ENCODE measurements at regions not wholly inside any gene's neighbourhood (a gene's known extent, or its start where the extent isn't known, plus 50 kb on each side); places are given as distances from the start of the nearest gene placed in this dataset.

DNA sequence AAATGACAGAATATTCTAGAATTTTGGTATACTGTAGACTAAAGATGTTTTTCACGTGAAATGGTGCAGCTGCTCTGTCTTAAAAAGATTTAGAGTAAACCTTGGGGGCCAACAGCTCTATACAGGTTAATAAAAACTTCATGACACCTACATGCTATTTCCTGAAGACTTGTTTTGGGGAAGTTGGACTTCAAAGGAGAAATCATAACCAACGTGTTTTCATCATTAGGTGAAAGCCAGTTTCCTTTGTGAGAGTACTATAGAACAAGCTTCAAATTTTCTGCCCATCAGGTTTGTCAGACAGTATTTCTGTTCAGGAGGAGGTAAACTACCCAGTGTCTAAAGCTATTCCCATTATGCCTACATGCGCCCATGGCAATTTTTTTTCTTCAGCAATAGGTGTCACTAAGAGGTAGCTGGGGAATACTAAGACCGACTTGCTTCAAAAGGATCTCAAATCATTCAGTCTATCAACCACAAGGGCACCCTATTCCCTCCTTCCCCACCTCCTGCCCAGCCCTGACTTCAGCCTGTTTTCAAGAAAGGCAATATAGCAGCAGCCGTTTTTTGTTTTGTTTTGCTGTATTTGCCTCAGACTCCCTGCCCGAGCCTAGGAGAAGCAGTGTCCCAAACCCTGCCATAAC, 237.3 kb upstream of the SP8 start:
- no peak for TF ChIP-seq POLR2A (IDR thresholded peaks at IDR 0.05)
- TF ChIP-seq, protein P1, sequence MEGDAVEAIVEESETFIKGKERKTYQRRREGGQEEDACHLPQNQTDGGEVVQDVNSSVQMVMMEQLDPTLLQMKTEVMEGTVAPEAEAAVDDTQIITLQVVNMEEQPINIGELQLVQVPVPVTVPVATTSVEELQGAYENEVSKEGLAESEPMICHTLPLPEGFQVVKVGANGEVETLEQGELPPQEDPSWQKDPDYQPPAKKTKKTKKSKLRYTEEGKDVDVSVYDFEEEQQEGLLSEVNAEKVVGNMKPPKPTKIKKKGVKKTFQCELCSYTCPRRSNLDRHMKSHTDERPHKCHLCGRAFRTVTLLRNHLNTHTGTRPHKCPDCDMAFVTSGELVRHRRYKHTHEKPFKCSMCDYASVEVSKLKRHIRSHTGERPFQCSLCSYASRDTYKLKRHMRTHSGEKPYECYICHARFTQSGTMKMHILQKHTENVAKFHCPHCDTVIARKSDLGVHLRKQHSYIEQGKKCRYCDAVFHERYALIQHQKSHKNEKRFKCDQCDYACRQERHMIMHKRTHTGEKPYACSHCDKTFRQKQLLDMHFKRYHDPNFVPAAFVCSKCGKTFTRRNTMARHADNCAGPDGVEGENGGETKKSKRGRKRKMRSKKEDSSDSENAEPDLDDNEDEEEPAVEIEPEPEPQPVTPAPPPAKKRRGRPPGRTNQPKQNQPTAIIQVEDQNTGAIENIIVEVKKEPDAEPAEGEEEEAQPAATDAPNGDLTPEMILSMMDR (IDR thresholded peaks at IDR 0.05): no peak
